GM12878 (cell line): ENCODE measurements at regions not wholly inside any gene's neighbourhood (a gene's known extent, or its start where the extent isn't known, plus 50 kb on each side); places are given as distances from the start of the nearest gene placed in this dataset.

Experiments
- CTCF ChIP-seq, 3 experiments: IDR thresholded peaks in 2 of 3; conservative IDR thresholded peaks in 1 of 3; 2 replicates each; pipeline ENCODE4 v1.5.1; 2011; ENCODE audit warnings: low read depth in 3 of 3, low read length in 3 of 3, mild to moderate bottlenecking in 3 of 3, control low read depth in 2 of 3, moderate library complexity in 2 of 3, inconsistent platforms in 1 of 3, mixed read lengths in 1 of 3; ENCODE audit not compliant: control insufficient read depth in 2 of 3, insufficient read depth in 1 of 3; ENCODE audit errors: extremely low read depth in 1 of 3
- POLR2A ChIP-seq: IDR thresholded peaks from 2 replicates; pipeline ENCODE4 v1.6.1; 2011; ENCODE audit warnings: low read depth, mild to moderate bottlenecking, low read length
- RFX5 ChIP-seq: IDR thresholded peaks from 2 replicates; pipeline ENCODE4 v1.6.1; 2011; ENCODE audit warnings: low read depth, low read length, improper control_type of control experiment
- TAF1 ChIP-seq: IDR thresholded peaks from 2 replicates; pipeline ENCODE4 v1.6.1; 2011; ENCODE audit warnings: mild to moderate bottlenecking, low read depth, low read length, borderline replicate concordance
- ZNF384 ChIP-seq: IDR thresholded peaks from 2 replicates; pipeline ENCODE4 v1.6.1; 2012; ENCODE audit warnings: low read depth, mild to moderate bottlenecking, low read length, improper control_type of control experiment, borderline replicate concordance
- ZZZ3 ChIP-seq: IDR thresholded peaks from 2 replicates; pipeline ENCODE4 v1.6.1; 2011; ENCODE audit warnings: low read depth; ENCODE audit not compliant: control insufficient read depth, insufficient read length

GRCh38 chr1:208347191-208347590 lies 103.0 kb upstream of the PLXNA2 start:
- TF ChIP-seq CTCF (IDR thresholded peaks at IDR 0.05 in 2 of 3, conservative IDR thresholded peaks at IDR 0.05 in 1 of 3; ENCODE audit: control insufficient read depth in 2 of 3, extremely low read depth in 1 of 3, insufficient read depth in 1 of 3, low read depth in 3 of 3, low read length in 3 of 3) (no peak), ZZZ3 (no peak), POLR2A (no peak), TAF1 (no peak), ZNF384 (no peak), RFX5 (no peak)
